ENCODE measurements at regions not wholly inside any gene's neighbourhood (a gene's known extent, or its start where the extent isn't known, plus 50 kb on each side); places are given as distances from the start of the nearest gene placed in this dataset.

DNA sequence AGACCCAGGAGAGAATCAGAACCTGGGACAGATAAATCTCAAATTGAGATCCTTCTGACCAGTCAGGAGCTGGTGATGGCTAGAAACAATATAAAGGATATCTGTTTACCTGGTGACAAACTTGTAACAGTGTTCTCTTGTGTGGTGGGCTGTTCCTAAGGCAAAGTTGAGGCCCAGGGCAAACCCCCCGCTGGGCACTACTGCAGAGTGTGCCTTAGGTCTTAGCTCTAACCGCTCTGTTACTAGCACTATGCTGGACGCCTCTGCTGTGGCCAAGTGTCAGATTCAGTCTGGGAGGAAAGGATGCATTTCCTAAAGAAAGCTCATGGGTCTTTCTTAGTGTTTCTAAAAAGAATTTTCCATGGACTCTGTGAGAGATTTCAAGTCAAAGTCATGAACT, 146.5 kb upstream of the MEIS2 start:
- TF ChIP-seq CTCF (IDR thresholded peaks at IDR 0.05) (no peak), POLR2A (IDR thresholded peaks at IDR 0.05) (no peak)
